Calu3 (cell line): ENCODE measurements at regions not wholly inside any gene's neighbourhood (a gene's known extent, or its start where the extent isn't known, plus 50 kb on each side); places are given as distances from the start of the nearest gene placed in this dataset.

Source experiments
- BruUV-seq: library from RNA; stranded (reverse); fragments of 400-500 nt; replicated peaks from 2 replicates; lab custom pipeline; 2021; lab: Mats Ljungman, UMichigan
- CTCF ChIA-PET: fragments of 300-600 bp; sonication (Branson Sonifier 250); formaldehyde crosslinking; loops from one replicate; lab custom pipeline; 2022; ENCODE audit warnings: antibody characterized with exemption; lab: Charles Lee
- DNase-seq: peaks from one replicate; pipeline ENCODE4 v3.0.0; 2022
- H3K27ac Mint-ChIP-seq: one replicate; pipeline ENCODE4 v1.8.0; 2022; ENCODE audit warnings: mixed read lengths; ENCODE audit not compliant: unreplicated experiment
- H3K27me3 Mint-ChIP-seq: one replicate; pipeline ENCODE4 v1.8.0; 2022; ENCODE audit warnings: mixed read lengths; ENCODE audit not compliant: unreplicated experiment
- H3K36me3 Mint-ChIP-seq: one replicate; pipeline ENCODE4 v1.8.0; 2022; ENCODE audit warnings: mild to moderate bottlenecking, moderate library complexity, mixed read lengths; ENCODE audit not compliant: insufficient read depth, unreplicated experiment
- H3K4me1 Mint-ChIP-seq: one replicate; pipeline ENCODE4 v1.8.0; 2022; ENCODE audit warnings: mild to moderate bottlenecking, low read depth, mixed read lengths; ENCODE audit not compliant: unreplicated experiment
- H3K4me3 Mint-ChIP-seq: one replicate; pipeline ENCODE4 v1.8.0; 2022; ENCODE audit warnings: mild to moderate bottlenecking, low read depth, moderate library complexity, mixed read lengths; ENCODE audit not compliant: unreplicated experiment
- H3K9me3 Mint-ChIP-seq: one replicate; pipeline ENCODE4 v1.8.0; 2022; ENCODE audit warnings: low read depth, mixed read lengths; ENCODE audit not compliant: unreplicated experiment
- intact Hi-C: fragments of 100-400 bp; cut with micrococcal nuclease; formaldehyde crosslinking; loops from one replicate; pipeline ENCODE4 v1.10.0; 2022; ENCODE audit not compliant: unreplicated experiment
- TF ChIP-seq, protein P1 (sequence below): fragments of 200-600 bp; IDR thresholded peaks from one replicate; pipeline ENCODE4 v1.8.0; 2022; ENCODE audit warnings: antibody characterized with exemption; ENCODE audit not compliant: unreplicated experiment

DNA sequence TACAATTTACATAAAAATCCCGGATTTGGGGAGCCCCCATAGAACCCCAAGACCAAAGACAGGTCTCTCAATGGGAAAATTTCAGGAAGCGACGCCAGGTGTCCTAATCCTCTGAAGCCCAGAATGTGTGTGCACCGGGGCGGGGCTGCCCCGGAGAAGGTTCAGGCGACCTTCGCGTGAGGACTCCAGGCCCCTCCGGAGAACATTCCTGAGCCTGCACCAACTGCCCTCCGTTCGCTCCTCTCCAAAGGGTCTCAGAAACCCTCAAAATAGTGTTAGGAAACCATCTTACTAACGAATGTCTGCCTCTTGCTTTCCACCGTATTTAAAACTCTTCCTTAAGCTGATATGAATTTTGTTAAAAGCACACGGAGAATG is 78.5 kb upstream of the INSIG1 start:
- intact Hi-C loops = no loop called here
- H3K4me1 Mint-ChIP-seq = peaks cover 43% of the 10 kb centered on the region
- no peaks in the 10 kb centered on the region for H3K27me3 Mint-ChIP-seq
- DNase-seq = no peak
- TF ChIP-seq, protein P1, sequence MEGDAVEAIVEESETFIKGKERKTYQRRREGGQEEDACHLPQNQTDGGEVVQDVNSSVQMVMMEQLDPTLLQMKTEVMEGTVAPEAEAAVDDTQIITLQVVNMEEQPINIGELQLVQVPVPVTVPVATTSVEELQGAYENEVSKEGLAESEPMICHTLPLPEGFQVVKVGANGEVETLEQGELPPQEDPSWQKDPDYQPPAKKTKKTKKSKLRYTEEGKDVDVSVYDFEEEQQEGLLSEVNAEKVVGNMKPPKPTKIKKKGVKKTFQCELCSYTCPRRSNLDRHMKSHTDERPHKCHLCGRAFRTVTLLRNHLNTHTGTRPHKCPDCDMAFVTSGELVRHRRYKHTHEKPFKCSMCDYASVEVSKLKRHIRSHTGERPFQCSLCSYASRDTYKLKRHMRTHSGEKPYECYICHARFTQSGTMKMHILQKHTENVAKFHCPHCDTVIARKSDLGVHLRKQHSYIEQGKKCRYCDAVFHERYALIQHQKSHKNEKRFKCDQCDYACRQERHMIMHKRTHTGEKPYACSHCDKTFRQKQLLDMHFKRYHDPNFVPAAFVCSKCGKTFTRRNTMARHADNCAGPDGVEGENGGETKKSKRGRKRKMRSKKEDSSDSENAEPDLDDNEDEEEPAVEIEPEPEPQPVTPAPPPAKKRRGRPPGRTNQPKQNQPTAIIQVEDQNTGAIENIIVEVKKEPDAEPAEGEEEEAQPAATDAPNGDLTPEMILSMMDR = no peak
- CTCF ChIA-PET = no interaction called here
- H3K9me3 Mint-ChIP-seq = no peaks in the 10 kb centered on the region
- peaks cover 17% of the 10 kb centered on the region for H3K36me3 Mint-ChIP-seq
- BruUV-seq = no TSS peak
- H3K4me3 Mint-ChIP-seq = no peak overlapping the region
- H3K27ac Mint-ChIP-seq = no peak overlapping the region

DNA sequence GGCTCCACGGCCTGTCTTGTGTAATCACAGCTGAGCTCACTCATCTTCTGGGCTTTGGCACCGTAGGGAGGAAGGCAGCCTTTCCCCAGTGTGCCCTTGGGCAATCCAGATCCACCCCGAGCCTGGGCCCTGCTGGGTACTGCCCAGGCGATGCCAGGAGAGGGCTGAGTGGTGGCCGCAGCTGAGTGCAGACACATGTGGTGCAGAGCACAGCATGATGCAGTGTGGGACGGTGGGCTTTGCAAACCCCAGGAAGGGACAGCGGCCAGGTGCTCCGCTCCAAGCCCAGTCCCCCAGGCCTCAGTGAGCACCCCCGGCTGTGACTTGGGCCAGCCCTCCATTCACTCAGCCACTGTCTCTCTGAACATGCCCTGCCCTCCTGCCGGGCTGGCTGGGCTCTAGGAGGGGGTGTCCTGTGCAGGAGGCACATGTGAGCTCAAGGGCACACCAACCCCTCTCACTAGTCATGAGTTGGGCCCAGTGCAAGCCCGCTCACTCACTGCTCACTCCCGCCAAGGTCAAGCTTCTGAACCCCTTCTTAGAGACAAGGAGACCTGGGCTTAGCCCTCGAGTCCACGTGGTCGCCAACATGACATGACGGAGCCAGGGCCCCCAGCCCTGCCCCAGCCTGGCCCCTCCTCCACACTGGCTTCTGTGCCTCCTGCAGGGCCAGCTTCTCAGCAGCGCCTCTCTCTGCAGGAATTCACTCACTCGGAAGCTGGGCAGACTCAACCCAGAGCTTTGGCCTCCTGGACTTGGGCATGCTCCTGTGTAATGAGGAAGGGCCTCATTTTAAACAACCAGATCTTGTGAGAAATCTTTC is 77.5 kb upstream of the INSIG1 start:
- no peaks in the 10 kb centered on the region for H3K27me3 Mint-ChIP-seq
- H3K4me1 Mint-ChIP-seq = peaks cover 40% of the 10 kb centered on the region
- no peak for DNase-seq
- H3K36me3 Mint-ChIP-seq = peaks cover 7% of the 10 kb centered on the region
- TF ChIP-seq, protein P1 = no peak
- no TSS peak for BruUV-seq
- no peak overlapping the region for H3K27ac Mint-ChIP-seq
- intact Hi-C loops = no loop called here
- H3K9me3 Mint-ChIP-seq = no peaks in the 10 kb centered on the region
- H3K4me3 Mint-ChIP-seq = no peak overlapping the region
- CTCF ChIA-PET = no interaction called here

DNA sequence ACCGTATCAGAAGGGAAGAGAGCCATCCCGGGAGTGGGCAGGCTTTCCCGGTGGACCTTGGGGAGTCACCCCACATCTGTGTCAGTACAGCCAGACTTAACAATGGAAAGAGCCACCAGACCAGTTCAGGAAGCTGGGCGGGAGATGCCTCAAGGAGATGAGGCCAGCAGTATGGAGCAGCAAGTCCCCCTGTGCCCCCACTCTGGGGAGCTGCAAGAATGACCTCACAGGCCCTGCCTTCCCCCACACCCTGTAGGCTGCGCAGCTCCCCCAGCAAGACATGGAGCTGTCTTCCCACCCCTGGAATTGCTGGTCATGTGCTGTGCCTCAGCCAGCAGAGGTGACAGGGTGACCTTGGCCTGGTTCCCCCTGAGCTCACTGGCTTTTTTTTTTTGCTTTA is 76.8 kb upstream of the INSIG1 start:
- Mint-ChIP-seq H3K4me3 (no peak overlapping the region), H3K36me3 (peaks cover 3% of the 10 kb centered on the region), H3K4me1 (peaks cover 35% of the 10 kb centered on the region), H3K27me3 (no peaks in the 10 kb centered on the region), H3K27ac (no peak overlapping the region), H3K9me3 (no peaks in the 10 kb centered on the region)
- DNase-seq = no peak
- TF ChIP-seq, protein P1 = no peak
- intact Hi-C loops = no loop called here
- CTCF ChIA-PET = no interaction called here
- no TSS peak for BruUV-seq

DNA sequence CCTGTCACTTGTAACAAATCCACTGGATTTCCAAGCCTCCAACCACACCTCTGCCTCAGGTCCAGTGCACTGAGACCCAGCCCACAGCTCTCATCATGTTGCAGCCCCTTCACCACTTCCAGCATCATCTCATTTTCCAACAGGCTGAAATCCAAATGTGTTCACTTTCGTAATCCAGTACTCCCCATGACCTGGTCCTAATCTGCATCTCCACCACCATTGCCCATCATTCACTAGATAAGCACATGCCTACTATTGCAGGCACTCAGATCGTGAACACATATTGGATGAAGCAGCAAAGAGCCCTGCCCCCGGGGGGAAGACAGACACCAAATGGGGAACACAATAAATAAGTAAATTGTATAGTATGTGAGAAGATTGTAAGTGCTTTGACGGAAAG is 76.1 kb upstream of the INSIG1 start:
- CTCF ChIA-PET = interaction anchor here (1.3 kb wide), 1 partner anchor 9 kb away, joined by 9 read pairs; no protein-coding TSS in a partner anchor
- Mint-ChIP-seq H3K36me3 (no peaks in the 10 kb centered on the region), H3K27ac (no peak overlapping the region), H3K27me3 (no peaks in the 10 kb centered on the region), H3K4me1 (peaks cover 29% of the 10 kb centered on the region), H3K9me3 (no peaks in the 10 kb centered on the region), H3K4me3 (no peak overlapping the region)
- no TSS peak for BruUV-seq
- intact Hi-C loops = no loop called here
- DNase-seq = no peak
- TF ChIP-seq, protein P1 = no peak
